GM19023 (cell line): ENCODE measurements at regions not wholly inside any gene's neighbourhood (a gene's known extent, or its start where the extent isn't known, plus 50 kb on each side); places are given as distances from the start of the nearest gene placed in this dataset.
"Not testable (repeated sequence)": the region's sequence is repeated elsewhere in the genome, so short reads cannot be mapped to it uniquely, and the experiment has no call there.

Source experiments
- ATAC-seq: cut with Tn5 transposase; IDR thresholded peaks from one replicate; pipeline ENCODE4 v1.9.1; 2021; ENCODE audit warnings: mild to moderate bottlenecking, moderate library complexity; ENCODE audit not compliant: unreplicated experiment

DNA sequence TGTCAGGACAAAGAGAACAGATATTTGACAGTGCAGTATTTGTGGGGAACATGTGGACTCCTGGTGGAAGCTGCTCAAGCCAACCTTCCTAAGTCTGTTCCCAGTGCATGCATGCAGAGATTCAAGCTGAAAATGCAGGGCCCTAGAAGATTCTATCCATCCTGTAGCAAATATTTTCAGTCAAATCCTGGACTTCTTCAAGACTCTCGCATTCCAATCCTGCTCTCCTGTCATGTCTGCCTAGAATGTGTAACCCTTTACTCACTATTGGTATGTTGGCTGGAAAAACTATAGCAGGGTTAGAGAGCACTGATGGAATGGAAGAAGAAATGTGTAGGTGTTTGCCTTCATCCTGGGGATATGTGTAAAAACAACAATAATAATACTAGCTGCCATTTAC is 385.6 kb upstream of the PKN2 start:
- ATAC-seq, result no peak

DNA sequence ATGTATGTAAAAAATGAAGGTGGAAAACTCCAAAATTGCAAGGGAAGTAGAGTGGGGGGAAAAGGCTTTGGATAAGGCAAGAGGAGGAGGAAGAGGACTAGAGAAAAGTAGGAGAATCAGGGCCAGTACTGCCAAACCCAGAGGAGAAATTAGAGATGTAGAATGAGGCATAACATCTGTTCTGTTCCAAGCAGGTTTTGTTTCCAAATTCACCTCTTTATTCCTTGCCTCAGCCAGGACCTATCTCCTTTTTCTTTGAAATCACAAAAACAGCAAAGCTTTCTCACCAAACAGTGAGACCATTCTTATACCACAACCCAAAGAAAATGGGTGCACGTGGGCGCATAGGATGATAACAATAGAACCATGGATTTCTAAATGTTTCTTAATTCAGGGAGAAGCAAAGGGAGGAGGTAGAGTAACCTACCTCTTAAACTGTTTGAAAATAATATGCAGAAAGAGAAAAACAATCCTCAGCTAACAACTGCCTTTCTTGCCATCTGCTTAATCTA is 383.3 kb upstream of the PKN2 start:
- no peak for ATAC-seq

DNA sequence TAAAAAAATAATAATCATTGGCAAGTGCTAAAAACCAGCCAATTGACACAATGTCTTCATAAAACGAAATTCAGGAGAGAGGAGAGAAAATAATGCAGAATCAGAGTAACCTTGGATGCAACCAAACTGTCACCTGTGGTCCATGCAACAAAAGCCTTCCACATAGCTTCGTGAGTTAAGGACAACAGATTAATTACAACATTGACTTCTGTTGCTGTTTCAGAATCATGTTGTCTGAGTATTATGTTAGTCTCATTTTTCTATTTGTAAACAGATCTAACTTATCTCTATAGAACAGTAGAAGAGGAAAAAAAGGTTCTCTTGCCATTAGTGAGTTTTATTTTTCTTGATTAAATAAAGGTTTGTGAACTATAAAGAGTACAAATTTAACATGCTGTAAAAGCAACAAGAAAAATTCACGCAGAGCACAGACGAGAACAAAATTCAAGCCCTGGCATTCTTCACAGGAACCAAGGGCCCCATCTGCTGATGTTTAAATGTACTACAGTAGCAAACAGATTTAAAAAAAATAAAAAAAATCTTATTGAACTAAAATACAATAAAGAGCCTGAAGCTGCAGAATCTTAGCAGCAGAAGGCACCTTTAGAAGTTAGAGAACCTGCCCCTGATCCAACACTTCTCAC is 381.1 kb upstream of the PKN2 start:
- ATAC-seq, result no peak

DNA sequence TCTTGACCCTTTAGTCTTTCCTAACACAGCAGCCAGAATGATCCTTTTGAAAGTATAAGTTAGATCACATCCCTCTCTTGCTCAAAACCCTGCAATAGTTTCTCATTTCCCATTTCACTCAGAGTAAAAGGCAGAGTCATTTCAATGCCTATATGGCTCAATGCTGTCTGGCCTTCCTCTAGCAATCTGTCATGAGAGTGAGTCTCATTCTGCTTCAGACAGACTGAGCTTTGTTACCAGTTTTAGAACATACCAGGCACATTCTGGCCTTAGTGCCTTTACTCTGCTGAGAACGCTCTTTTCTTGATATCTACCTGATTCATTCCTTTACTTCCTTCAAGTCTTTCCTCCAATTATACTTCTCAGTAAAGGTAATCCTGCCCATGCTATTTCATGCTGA is 372.8 kb upstream of the PKN2 start:
- no peak for ATAC-seq

DNA sequence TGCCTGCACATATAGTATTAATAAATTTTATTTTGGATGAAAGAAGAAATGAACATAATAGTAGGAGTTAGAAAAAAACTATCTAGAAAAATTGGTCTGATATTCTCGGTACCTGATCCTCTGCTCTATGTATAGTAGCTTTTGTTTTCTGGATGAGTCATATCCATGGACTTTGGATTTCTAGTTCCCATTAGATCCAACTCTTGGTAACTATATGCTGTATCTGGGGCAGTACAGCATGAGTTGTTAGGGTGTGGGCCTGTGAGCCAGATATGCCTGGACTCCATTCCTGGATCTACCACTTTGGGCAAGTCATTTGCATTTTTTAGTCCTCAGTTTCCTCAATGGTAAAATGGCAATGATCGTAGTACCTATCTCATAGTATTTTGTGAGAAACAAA is 372.2 kb upstream of the PKN2 start:
- ATAC-seq, result no peak

DNA sequence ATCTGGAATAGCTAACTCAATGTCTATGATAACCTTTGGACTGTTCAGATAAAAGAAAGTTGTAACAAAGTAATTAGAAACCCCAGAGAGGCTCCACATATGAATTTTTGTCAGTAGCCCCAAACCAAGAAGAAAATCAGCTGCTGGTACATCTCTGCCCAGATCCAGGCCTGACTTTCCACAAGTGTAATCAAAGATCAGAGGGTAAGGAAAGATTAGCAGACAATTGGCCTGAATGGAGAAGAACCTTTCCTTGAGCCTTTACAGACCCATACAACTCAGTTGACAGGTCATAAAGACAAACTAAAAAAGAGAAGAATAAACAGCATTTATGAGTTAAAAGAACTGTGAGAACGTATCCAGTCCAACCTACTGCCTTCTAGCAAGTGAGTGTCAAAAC is 366.7 kb upstream of the PKN2 start:
- ATAC-seq, result no peak

DNA sequence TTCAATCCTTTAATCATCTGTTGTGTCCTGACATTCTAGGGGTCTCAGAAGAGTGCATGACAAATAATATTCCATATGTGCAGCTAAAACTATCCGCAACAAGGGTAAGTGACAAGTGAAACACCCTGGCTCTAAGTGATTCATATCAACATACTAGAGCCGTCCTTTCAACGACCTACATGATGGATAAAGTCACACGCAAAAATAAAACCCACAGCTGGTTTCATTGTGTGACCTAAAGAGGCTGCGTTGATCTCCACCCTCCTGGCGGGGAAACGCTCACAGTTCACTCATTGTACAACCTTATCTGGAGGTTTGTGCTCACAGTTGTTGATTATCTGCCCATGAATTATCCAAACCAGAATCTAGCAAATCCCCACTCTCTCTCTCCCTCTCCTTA is 365.3 kb upstream of the PKN2 start:
- no peak for ATAC-seq

DNA sequence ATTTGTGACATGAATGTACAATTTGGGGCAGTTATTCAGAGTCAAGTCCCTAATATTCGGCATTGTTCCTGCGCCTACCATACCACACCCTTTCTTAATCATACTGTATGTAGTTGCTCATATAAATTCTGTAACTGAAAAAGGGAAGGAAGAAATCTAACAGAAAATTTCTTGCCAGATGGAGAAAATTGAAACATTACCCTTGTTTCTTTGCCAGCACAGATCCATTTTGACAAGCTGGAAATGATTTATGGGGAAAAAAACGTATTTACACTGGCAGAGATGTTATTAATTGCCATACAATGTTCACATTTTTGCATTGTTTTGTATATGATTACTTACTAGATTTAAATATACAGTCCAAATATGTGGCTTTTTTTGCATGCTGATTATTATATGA is 363.8 kb upstream of the PKN2 start:
- ATAC-seq, result no peak

DNA sequence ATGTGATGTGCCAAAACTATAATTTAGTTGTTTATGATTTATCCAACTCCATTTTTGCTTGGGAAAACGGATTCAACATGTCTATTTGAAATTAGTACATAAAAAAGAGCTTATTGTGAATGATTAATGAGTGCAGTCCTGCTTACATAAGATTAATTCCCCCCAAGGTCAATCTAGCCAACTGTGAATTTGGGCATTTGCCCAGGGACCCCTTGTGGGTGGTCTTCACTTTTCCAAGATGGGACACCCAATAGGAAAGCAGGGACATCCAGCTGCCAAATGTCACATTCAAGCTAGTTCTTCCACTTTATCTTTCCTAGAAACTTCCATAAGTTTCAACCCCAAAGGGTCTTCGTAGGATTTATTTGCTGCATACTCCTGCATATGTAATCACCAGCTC is 362.4 kb upstream of the PKN2 start:
- no peak for ATAC-seq

DNA sequence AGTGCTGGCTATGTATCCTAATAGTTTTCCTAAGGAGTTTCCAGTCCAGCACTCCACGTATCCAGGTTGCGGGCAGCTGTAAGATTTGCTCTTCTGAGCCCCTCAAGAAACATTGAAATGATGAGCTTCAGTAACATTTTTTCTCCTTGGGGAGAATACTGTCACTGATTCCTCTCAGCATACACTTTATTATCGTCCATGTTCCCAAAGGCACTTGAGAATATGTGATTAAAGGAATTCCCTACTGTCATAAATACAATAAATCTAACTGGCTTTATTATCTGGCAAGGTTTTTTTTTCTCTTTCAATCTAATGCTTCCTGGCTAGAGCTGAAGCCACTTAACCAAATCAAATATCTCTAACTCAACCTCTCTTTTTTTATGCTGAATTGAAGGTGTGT is 359.2 kb upstream of the PKN2 start:
- ATAC-seq, result no peak

DNA sequence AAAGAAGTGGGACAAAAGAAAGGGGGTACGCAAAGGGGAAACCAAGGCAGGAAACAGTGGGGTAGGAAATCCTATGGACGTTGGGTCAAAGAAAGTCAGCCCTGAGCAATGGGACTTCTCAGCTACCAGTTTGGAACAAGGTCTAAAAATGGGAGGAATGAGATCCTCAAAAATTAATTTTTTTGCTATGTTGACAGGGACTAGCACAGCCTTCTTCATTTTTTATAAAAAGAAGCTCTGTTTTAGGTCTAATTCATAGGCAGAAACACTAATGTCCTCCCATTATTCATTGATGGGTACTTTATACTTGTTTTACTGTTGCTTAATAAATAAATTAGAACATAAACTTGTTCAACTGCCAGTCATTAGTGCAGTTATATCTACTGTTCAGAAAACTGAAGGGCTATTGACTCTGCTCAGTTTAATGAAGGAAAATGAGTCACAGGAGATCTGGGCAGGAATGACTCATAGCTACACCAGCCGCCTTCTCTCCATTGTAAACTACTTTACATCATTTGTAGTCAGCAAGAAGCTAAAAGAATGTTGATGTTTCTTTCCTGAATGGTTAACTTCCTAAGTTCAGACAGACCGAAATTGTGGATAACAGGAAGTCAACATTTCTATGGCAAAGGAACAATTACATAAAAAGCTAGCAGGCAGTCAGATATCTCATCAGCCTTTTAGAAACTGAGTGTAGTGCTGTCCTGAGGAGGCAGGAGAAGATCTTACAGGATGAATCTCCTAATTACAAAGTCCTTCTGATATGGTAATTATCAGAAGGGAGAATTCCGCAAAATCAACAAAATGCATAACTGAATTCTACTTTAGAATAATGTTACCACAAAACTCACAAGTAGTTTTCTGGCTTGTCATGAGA is 356.4 kb upstream of the PKN2 start:
- ATAC-seq, result no peak

DNA sequence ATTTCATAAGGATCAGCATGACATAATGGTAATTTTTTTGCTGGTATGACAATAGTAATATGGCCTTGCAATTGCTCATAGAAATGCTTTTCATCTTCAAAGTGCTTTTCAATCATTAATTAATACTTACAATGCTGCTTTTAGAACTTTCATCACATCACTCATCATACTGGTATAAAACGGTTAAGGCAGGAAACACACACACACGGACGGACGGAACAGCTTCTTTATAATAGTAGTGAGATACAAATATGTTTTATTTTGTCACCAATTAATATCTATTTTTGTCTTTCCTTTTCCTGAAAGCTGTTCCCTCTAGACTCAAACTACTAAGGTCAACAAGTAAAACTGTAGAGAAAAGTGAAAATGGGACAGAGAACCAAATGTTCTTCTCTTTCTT is 353.9 kb upstream of the PKN2 start:
- ATAC-seq, result no peak

DNA sequence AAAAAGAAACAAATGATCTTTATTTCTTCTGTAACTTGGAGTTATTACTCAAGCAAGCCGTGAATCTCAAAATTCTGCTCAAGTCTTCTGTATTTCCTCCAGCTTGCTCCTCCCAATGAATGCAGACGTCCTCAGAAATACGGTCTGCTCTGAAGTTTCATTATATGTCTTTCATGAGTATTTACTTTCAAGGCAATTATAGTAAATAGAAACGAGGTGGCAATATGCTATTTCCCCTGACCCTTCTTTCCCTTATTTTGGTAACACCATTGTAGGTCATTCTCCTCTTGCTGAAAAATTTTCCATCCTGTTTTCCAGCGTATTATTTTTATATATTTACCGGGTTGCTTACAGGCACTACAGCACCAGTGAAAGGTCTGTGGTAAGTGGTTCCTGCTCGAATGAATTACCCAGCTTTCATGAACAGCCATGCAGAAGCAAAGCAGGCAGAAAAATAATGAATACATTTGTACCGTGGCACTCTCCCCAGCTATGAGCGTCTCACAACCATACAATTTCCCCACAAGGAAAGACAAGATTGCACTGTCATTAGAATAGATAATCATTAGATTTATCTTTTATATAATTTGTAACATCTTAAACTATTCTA is 350.9 kb upstream of the PKN2 start:
- no peak for ATAC-seq

DNA sequence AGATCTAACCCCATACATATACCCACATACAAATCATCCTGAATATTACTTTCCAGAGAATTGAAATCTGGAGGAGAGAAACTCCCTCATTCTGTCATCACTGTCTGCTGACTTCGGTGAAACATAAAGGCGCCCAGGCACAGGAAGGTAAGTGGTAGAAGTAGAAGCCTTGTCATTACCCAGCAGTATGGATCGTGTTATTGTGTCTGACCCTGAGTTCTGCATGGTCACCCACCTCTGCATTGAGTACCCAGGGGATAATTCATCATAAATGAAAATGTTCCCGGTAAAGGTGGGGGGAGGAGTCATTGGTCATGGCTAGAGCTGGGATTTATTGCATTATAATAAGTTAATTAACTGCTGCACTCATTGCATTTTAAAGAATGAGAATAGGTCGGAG is 342.6 kb upstream of the PKN2 start:
- ATAC-seq, result no peak

DNA sequence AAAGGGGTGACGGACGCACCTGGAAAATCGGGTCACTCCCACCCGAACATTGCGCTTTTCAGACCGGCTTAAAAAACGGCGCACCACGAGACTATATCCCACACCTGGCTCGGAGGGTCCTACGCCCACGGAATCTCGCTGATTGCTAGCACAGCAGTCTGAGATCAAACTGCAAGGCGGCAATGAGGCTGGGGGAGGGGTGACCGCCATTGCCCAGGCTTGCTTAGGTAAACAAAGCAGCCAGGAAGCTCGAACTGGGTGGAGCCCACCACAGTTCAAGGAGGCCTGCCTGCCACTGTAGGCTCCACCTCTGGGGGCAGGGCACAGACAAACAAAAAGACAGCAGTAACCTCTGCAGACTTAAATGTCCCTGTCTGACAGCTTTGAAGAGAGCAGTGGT is 342.0 kb upstream of the PKN2 start:
- ATAC-seq, result not testable (repeated sequence)

DNA sequence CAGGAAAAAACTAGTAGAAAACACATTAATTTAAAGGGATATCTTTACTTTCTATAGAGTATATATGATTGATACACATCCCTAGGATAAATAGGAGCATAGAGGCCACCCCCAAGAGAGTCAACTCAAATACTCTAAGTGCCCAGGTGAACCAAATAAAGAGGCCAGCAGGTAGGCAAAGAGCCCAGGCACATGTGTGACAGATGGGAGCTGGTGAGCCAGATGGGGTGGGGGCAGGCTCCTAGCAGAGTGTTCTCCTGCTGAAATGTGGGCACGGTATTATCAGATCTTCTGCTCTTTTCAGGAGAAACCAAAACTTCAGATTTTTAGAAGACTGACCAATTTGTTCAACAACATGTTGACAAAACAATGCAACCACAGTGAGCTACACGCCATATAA is 333.4 kb upstream of the PKN2 start:
- no peak for ATAC-seq

DNA sequence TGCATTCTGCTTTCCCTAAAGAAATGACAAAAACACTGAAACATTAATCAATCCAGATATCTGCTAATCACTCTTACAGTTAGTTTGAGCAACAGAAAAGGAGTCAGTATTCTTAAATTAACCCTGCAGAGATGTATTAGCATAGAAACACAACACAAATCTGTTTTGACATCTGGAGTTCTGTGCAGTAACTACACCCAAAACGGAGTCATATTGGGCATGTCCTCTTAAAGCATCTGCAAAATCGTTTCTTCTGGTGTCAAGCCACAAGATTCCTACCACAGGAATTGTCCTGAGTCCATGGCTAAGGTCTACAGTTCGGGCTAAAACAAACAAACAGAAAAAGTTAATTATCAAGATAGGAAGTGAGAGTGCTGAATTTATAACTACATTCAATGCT is 332.1 kb upstream of the PKN2 start:
- ATAC-seq, result no peak

DNA sequence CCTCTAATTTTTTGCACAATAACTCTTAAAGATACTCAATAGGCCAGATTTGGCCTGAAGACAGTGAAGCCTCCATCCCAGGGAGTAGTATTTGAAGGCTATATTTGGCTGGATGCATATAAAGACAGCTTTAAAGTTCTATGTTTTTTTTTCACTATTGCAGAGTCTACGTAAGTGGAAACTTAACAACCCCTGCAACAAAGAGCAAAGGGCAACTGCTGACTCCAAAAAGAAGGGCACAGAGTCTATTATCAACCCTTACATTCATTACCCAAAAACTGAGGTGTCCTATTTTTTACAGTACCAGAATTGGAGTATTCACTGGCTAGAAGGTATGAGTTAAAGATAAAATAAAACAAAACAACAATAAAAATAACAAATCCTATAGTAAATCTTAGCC is 329.8 kb upstream of the PKN2 start:
- ATAC-seq, result no peak

DNA sequence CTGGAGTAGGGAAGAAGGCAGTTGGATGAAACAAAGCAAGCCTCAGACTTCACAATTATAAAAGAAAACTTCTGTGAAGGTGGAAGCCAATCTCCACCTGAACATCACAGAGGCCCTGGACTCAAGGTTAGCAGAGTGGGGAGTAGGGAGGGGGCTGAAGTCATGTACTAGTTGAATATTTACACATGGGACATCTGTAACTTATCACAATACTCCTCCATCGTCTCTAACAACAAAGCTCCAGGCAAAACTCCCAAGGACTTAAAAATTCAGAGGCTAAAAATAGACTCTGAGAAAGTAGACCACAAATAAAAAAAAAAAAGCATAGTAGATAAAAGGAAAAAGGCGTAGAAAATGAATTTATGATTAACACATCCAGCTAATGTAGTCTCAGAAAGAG is 326.3 kb upstream of the PKN2 start:
- ATAC-seq, result no peak

DNA sequence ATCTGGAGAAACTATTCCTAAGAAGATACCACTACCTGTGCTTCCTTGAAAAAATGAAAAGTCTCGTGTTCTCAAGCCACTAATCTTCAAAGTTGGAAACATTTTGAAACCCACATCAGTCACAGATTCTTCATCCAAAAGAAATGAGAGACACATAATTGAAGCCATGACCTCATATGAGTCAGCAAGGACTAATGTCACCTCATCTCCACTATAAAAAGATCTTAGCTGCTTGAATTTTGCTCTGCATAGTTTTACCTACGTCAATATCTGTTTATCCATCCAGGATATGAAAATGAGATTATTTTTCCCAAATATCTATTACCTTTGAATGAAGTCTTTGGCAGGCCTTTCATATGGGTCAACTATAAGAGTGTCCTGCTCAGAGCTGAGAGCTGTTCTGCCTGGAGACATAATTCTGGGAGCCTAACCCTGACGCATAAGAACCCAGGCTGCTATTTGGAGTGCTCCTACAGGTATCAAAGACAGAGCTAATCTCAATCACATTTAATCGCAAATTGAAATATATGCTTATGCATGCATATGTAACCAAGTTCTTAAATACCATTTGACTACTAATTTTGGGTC is 312.5 kb upstream of the PKN2 start:
- no peak for ATAC-seq

DNA sequence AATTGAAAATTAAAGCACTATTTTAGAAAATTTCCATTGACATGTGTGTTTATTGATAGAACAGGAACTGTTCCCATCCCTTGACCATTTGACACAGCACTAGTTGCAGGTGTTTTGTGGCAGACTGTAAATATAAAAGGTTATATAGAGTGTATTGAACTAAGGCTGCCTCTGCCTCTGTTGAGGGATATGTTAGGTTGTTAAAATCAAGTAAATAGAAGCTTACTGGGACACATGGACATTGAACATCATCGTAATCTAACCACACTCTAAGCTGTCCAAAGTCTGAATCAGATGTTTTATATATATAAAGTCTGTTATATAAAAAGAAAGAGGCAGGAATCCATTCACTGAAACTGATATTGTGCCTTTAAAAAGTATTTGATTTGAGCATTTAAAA is 308.1 kb upstream of the PKN2 start:
- no peak for ATAC-seq

DNA sequence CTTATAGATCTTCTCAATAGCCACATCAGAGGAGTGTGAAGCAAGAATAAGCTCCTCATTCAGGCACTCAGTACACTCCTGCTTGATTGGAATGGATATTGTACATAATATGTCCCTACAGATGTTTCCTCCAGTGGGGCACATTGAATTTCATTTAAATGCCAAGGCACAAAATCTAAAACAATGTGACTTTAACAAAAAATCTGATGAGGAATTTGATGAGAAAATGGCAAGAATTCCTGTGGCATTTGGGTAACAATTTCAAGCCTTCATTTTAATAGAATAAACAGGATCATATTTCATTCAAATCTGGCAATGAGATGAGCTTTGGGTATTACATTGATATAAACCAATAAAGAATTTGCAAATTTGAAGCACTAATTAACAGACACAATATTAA is 307.7 kb upstream of the PKN2 start:
- no peak for ATAC-seq
